Suprapubic skin (tissue), 3 donors: ENCODE measurements at regions not wholly inside any gene's neighbourhood (a gene's known extent, or its start where the extent isn't known, plus 50 kb on each side); places are given as distances from the start of the nearest gene placed in this dataset.

Experiments
- EP300 ChIP-seq: sonication (generic); formaldehyde crosslinking; IDR thresholded peaks from one replicate; pipeline ENCODE4 v1.6.1; 2017; ENCODE audit warnings: antibody characterized with exemption
- POLR2A ChIP-seq, 2 donors: fragments of 450-650 bp; IDR thresholded peaks; one replicate each; pipeline ENCODE4 v1.6.1; 2017; ENCODE audit warnings: antibody characterized with exemption in 2 of 2, mild to moderate bottlenecking in 2 of 2, moderate library complexity in 2 of 2
- TF ChIP-seq, protein P1 (sequence below), 2 donors: fragments of 200-600 bp in 1 of 2; fragments of 450-650 bp in 1 of 2; sonication (generic) in 1 of 2; IDR thresholded peaks; one replicate each; pipeline ENCODE4 v1.5.1; 2016 to 2019; ENCODE audit warnings: antibody characterized with exemption in 2 of 2, mild to moderate bottlenecking in 1 of 2, moderate library complexity in 1 of 2

DNA sequence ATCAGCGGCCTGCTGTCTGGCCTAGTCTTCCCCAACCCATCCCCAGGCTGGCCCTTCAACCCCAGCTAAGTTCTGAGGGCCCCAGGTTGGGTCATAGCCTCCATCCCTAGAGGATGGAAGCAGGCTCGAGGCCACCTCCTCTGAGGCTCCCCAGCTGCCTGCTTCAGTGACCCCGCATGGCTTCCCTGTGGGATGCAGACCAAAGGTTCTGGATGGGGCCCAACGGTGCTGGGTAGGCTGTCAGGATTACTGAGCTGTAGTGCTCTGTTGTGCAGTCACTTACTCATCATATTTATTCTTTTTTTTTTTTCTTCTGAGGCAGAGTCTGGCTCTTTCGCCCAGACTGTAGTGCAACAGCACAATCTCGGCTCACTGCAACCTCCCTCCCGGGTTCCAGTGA lies 92.0 kb downstream of the IRF2BPL start:
- TF ChIP-seq POLR2A (IDR thresholded peaks at IDR 0.05) (no peak), EP300 (no peak)
- TF ChIP-seq, protein P1, sequence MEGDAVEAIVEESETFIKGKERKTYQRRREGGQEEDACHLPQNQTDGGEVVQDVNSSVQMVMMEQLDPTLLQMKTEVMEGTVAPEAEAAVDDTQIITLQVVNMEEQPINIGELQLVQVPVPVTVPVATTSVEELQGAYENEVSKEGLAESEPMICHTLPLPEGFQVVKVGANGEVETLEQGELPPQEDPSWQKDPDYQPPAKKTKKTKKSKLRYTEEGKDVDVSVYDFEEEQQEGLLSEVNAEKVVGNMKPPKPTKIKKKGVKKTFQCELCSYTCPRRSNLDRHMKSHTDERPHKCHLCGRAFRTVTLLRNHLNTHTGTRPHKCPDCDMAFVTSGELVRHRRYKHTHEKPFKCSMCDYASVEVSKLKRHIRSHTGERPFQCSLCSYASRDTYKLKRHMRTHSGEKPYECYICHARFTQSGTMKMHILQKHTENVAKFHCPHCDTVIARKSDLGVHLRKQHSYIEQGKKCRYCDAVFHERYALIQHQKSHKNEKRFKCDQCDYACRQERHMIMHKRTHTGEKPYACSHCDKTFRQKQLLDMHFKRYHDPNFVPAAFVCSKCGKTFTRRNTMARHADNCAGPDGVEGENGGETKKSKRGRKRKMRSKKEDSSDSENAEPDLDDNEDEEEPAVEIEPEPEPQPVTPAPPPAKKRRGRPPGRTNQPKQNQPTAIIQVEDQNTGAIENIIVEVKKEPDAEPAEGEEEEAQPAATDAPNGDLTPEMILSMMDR (IDR thresholded peaks at IDR 0.05), result no peak
